ENCODE measurements at regions not wholly inside any gene's neighbourhood (a gene's known extent, or its start where the extent isn't known, plus 50 kb on each side); places are given as distances from the start of the nearest gene placed in this dataset.

- no peak overlapping the region for H3K27ac Mint-ChIP-seq (ENCODE audit: unreplicated experiment)
- no peaks in the 10 kb centered on the region for H3K36me3 Mint-ChIP-seq (ENCODE audit: unreplicated experiment)
- H3K4me3 Mint-ChIP-seq (ENCODE audit: unreplicated experiment): no peak overlapping the region
- TF ChIP-seq, protein P1, sequence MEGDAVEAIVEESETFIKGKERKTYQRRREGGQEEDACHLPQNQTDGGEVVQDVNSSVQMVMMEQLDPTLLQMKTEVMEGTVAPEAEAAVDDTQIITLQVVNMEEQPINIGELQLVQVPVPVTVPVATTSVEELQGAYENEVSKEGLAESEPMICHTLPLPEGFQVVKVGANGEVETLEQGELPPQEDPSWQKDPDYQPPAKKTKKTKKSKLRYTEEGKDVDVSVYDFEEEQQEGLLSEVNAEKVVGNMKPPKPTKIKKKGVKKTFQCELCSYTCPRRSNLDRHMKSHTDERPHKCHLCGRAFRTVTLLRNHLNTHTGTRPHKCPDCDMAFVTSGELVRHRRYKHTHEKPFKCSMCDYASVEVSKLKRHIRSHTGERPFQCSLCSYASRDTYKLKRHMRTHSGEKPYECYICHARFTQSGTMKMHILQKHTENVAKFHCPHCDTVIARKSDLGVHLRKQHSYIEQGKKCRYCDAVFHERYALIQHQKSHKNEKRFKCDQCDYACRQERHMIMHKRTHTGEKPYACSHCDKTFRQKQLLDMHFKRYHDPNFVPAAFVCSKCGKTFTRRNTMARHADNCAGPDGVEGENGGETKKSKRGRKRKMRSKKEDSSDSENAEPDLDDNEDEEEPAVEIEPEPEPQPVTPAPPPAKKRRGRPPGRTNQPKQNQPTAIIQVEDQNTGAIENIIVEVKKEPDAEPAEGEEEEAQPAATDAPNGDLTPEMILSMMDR (IDR thresholded peaks at IDR 0.05): no peak
- H3K27me3 Mint-ChIP-seq (ENCODE audit: unreplicated experiment): no peaks in the 10 kb centered on the region
- no peaks in the 10 kb centered on the region for H3K9me3 Mint-ChIP-seq (ENCODE audit: unreplicated experiment)
- no peak for DNase-seq (ENCODE audit: extremely low spot score, unreplicated experiment)
- H3K4me1 Mint-ChIP-seq (ENCODE audit: unreplicated experiment): no peaks in the 10 kb centered on the region
Observed at GRCh38 chr4:29153642-29154041, 1566.5 kb upstream of the PCDH7 start.

- DNase-seq (ENCODE audit: extremely low spot score, unreplicated experiment): no peak
- TF ChIP-seq, protein P1 (IDR thresholded peaks at IDR 0.05): no peak
- H3K27ac Mint-ChIP-seq (ENCODE audit: unreplicated experiment): no peak overlapping the region
- peaks cover 10% of the 10 kb centered on the region for H3K9me3 Mint-ChIP-seq (ENCODE audit: unreplicated experiment)
- H3K36me3 Mint-ChIP-seq (ENCODE audit: unreplicated experiment): no peaks in the 10 kb centered on the region
- H3K27me3 Mint-ChIP-seq (ENCODE audit: unreplicated experiment): no peaks in the 10 kb centered on the region
- H3K4me3 Mint-ChIP-seq (ENCODE audit: unreplicated experiment): no peak overlapping the region
- H3K4me1 Mint-ChIP-seq (ENCODE audit: unreplicated experiment): no peaks in the 10 kb centered on the region
Observed at GRCh38 chr4:29175291-29175690, 1544.9 kb upstream of the PCDH7 start.

GRCh38 chr4:29199025-29199424, 1521.1 kb upstream of the PCDH7 start:
- Mint-ChIP-seq H3K4me1 (ENCODE audit: unreplicated experiment) (no peaks in the 10 kb centered on the region), H3K27ac (ENCODE audit: unreplicated experiment) (no peak overlapping the region), H3K9me3 (ENCODE audit: unreplicated experiment) (peaks cover 5% of the 10 kb centered on the region), H3K27me3 (ENCODE audit: unreplicated experiment) (peaks cover 4% of the 10 kb centered on the region), H3K4me3 (ENCODE audit: unreplicated experiment) (no peak overlapping the region), H3K36me3 (ENCODE audit: unreplicated experiment) (no peaks in the 10 kb centered on the region)
- no peak for DNase-seq (ENCODE audit: extremely low spot score, unreplicated experiment)
- TF ChIP-seq, protein P1 (IDR thresholded peaks at IDR 0.05): no peak

DNA sequence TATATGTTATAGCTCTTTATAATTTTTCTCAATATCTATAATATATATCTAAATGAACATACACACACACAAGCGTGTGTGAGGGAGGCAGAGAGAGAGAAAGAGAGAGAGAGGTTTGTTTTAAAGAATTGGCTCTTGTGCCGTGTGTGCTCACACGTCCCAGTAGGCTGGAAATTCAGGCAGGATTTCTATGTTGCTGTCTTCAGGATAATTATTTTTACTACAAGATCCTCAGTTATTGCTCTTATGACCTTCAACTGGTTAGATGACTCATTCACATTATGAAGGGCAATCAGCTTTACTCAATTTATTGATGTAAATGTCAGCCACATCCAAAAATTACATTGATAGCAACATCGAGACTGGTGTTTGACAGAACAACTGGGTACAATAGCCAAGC, 1520.7 kb upstream of the PCDH7 start:
- Mint-ChIP-seq H3K27me3 (ENCODE audit: unreplicated experiment) (peaks cover 4% of the 10 kb centered on the region), H3K27ac (ENCODE audit: unreplicated experiment) (no peak overlapping the region), H3K9me3 (ENCODE audit: unreplicated experiment) (peaks cover 5% of the 10 kb centered on the region), H3K4me3 (ENCODE audit: unreplicated experiment) (no peak overlapping the region), H3K36me3 (ENCODE audit: unreplicated experiment) (no peaks in the 10 kb centered on the region), H3K4me1 (ENCODE audit: unreplicated experiment) (no peaks in the 10 kb centered on the region)
- TF ChIP-seq, protein P1 (IDR thresholded peaks at IDR 0.05): no peak
- DNase-seq (ENCODE audit: extremely low spot score, unreplicated experiment): no peak

- no peak overlapping the region for H3K4me3 Mint-ChIP-seq (ENCODE audit: unreplicated experiment)
- TF ChIP-seq, protein P1 (IDR thresholded peaks at IDR 0.05): no peak
- H3K4me1 Mint-ChIP-seq (ENCODE audit: unreplicated experiment): no peaks in the 10 kb centered on the region
- no peaks in the 10 kb centered on the region for H3K27me3 Mint-ChIP-seq (ENCODE audit: unreplicated experiment)
- H3K36me3 Mint-ChIP-seq (ENCODE audit: unreplicated experiment): no peaks in the 10 kb centered on the region
- H3K27ac Mint-ChIP-seq (ENCODE audit: unreplicated experiment): no peak overlapping the region
- no peaks in the 10 kb centered on the region for H3K9me3 Mint-ChIP-seq (ENCODE audit: unreplicated experiment)
- DNase-seq (ENCODE audit: extremely low spot score, unreplicated experiment): no peak
Observed at GRCh38 chr4:29213020-29213419, 1507.1 kb upstream of the PCDH7 start.

Measured in osteocyte (in vitro differentiated cells).